ENCODE measurements at regions not wholly inside any gene's neighbourhood (a gene's known extent, or its start where the extent isn't known, plus 50 kb on each side); places are given as distances from the start of the nearest gene placed in this dataset.

DNA sequence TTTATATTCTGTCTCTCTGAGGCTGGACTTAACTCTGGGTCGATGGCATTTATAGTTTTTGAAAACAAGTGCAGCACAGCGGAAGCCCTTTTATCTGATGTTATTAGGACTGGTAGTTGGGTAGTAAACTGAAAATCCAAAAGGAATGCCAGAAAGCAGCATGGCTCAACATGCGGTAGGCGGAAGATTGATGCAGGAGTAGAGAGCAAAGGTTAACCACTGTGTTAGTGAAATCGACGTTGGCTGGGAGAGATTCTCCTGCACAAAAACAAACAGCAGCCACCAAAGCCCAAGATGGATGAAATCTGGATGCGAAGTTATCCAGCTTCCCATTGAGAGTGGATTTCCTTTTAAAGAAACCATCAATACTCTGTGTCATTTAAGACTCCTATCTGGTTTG is 54.5 kb upstream of the EMX2 start:
- TF ChIP-seq HDAC2 (CRISPR knock-in tag; IDR thresholded peaks at IDR 0.05) (0 out of 2 replicates have a peak, but pooled peaks have one; percentile 11), CTCF (CRISPR knock-in tag; IDR thresholded peaks at IDR 0.05) (no peak), GTF2F1 (IDR thresholded peaks at IDR 0.05; ENCODE audit: low read length) (no peak)
- TF ChIP-seq, protein P1, sequence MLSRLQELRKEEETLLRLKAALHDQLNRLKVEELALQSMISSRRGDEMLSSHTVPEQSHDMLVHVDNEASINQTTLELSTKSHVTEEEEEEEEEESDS (CRISPR knock-in tag; IDR thresholded peaks at IDR 0.05; ENCODE audit: borderline replicate concordance), result no peak

Measured in HepG2 (cell line).